Dendritic cell treated with granulocyte-macrophage colony-stimulating factor and Interleukin-4, amounts not matched to agents 40 ng/mL and 50 ng/mL, for 4 days (primary cell): ENCODE measurements at regions not wholly inside any gene's neighbourhood (a gene's known extent, or its start where the extent isn't known, plus 50 kb on each side); places are given as distances from the start of the nearest gene placed in this dataset.

Experiments
- H3K27ac Mint-ChIP-seq: one replicate; pipeline ENCODE4 v1.8.0; 2022; ENCODE audit warnings: mild to moderate bottlenecking, mixed read lengths
- H3K27me3 Mint-ChIP-seq: one replicate; pipeline ENCODE4 v1.8.0; 2022; ENCODE audit warnings: mild to moderate bottlenecking, mixed read lengths
- H3K36me3 Mint-ChIP-seq: one replicate; pipeline ENCODE4 v1.8.0; 2022; ENCODE audit warnings: low read depth, mixed read lengths
- H3K4me1 Mint-ChIP-seq: one replicate; pipeline ENCODE4 v1.8.0; 2022; ENCODE audit warnings: low read depth, mixed read lengths
- H3K4me3 Mint-ChIP-seq: one replicate; pipeline ENCODE4 v1.8.0; 2022; ENCODE audit warnings: mild to moderate bottlenecking, moderate library complexity, mixed read lengths
- H3K9me3 Mint-ChIP-seq: one replicate; pipeline ENCODE4 v1.8.0; 2022; ENCODE audit warnings: mixed read lengths
- intact Hi-C: fragments of 100-400 bp; cut with micrococcal nuclease; formaldehyde crosslinking; loops from one replicate; pipeline ENCODE4 v1.15.0; 2022

DNA sequence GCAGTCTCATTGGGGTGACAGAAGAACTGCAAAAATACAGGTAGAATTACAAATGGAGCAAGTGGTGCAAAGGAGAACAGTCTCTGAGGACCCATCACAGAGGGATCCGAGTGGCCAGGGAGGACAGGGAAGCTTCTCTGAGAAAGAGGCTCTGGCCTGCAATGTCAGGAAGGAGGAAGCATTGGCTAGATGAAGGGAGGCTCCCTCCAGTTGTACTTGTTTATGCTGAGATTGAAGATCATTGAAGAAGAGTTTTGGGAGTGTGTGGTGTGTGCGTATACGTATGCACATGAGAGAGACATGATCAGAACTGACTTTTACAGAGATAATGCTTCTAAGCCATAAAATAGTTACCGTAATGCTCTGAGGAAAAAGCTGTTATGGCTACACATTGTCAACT lies 274.7 kb upstream of the FZD8 start:
- H3K36me3 Mint-ChIP-seq, result no peaks in the 10 kb centered on the region
- H3K4me1 Mint-ChIP-seq, result no peaks in the 10 kb centered on the region
- H3K9me3 Mint-ChIP-seq, result no peaks in the 10 kb centered on the region
- H3K27me3 Mint-ChIP-seq, result no peaks in the 10 kb centered on the region
- no peak overlapping the region for H3K4me3 Mint-ChIP-seq
- H3K27ac Mint-ChIP-seq, result no peak overlapping the region
- intact Hi-C loops, result no loop called here

GRCh38 chr10:35913628-35914027 lies 271.5 kb upstream of the FZD8 start:
- no peak overlapping the region for H3K27ac Mint-ChIP-seq

DNA sequence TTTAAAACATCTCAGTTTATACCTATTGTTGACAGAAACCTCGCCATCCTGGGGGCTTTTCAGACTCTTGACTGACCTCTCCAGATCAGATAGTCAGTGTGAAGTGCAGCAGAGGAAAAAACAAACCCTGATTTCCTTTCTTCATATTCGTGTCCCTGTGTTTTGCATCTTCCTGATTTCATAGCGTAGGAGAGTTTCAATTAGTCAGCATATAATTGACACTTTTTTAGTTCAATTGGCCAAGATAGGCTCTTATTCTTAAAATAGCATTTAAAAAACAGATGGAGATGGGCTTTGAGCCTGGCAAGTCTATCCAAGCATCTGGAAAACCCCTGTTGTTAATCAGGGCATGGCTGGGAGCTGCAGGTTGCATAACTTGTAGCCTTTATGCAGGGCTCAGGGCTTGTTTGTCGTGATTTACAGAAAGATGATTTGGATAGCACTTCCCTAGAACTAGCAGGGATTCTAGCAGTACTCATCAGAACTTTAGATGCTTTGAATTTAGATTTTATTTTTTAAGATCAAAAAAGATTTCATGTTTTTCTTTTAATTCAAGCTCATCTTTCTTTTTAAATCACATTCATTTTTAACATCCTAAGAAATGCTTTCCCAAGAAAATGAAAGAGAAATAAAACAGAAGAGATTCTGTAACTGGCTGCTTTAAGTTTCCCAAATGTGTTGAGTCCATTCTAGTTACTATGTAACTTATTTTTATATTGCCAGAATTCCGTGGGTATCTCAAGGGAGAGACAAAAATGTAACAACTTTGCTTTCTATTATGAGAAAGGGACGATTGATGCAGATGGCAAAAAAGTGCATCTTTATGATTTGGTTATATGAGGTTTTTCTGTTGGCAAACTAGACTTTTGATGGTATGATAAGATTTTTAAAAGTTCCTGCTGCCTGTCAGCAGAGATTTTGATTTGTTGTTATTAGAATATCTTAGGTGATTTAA lies 270.8 kb upstream of the FZD8 start:
- intact Hi-C loops, result no loop called here
- Mint-ChIP-seq H3K36me3 (no peaks in the 10 kb centered on the region), H3K4me1 (no peaks in the 10 kb centered on the region), H3K27me3 (no peaks in the 10 kb centered on the region), H3K4me3 (no peak overlapping the region), H3K9me3 (no peaks in the 10 kb centered on the region), H3K27ac (no peak overlapping the region)

More at GRCh38 chr10:35913628-35914027, 271.5 kb upstream of the FZD8 start:
- intact Hi-C loops, result no loop called here
- no peaks in the 10 kb centered on the region for H3K27me3 Mint-ChIP-seq
- no peaks in the 10 kb centered on the region for H3K4me1 Mint-ChIP-seq
- no peaks in the 10 kb centered on the region for H3K36me3 Mint-ChIP-seq
- H3K4me3 Mint-ChIP-seq, result no peak overlapping the region
- no peaks in the 10 kb centered on the region for H3K9me3 Mint-ChIP-seq

DNA sequence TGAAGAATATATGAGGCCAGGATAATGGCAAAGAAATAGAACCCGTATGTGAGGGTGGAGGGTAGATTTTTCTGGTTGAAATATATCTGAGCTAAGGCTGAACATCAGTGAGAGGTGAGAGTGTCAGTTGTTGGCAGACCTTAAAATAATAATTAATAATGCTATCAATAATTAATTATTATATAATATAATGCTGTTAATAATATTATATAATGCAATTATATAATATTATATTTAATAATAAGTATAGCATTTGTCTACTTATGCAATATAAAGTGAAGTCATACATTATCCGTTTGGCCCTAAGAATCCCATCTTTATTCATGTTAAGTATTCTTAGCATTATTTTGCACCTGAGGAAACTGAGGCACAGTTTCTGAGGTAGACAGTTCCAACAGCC lies 269.9 kb upstream of the FZD8 start:
- intact Hi-C loops, result no loop called here
- no peaks in the 10 kb centered on the region for H3K9me3 Mint-ChIP-seq
- H3K27me3 Mint-ChIP-seq, result no peaks in the 10 kb centered on the region
- H3K4me1 Mint-ChIP-seq, result no peaks in the 10 kb centered on the region
- no peak overlapping the region for H3K27ac Mint-ChIP-seq
- no peaks in the 10 kb centered on the region for H3K36me3 Mint-ChIP-seq
- no peak overlapping the region for H3K4me3 Mint-ChIP-seq

DNA sequence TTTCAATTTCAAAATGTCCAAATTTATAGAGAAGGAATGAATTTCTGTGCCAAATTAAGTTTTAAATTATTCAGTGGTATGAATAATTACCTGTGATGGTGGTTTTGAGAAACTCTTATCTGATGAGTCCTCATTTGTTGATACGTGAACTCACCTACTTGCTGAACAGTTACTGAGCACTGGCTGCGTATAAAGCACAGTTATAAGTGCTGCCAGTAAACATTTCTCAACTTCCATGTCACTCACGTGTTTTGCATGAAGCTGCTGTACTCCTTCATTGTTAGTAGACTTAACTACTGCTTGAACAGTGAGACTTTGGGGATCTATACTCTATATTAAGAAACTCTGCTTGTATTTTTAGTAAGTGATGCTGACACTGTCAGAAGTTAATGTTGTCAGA lies 269.1 kb upstream of the FZD8 start:
- H3K4me3 Mint-ChIP-seq, result no peak overlapping the region
- no peaks in the 10 kb centered on the region for H3K27me3 Mint-ChIP-seq
- intact Hi-C loops, result no loop called here
- H3K27ac Mint-ChIP-seq, result no peak overlapping the region
- no peaks in the 10 kb centered on the region for H3K36me3 Mint-ChIP-seq
- H3K9me3 Mint-ChIP-seq, result no peaks in the 10 kb centered on the region
- no peaks in the 10 kb centered on the region for H3K4me1 Mint-ChIP-seq

GRCh38 chr10:35910234-35910633 lies 268.1 kb upstream of the FZD8 start:
- no peak overlapping the region for H3K4me3 Mint-ChIP-seq
- no peak overlapping the region for H3K27ac Mint-ChIP-seq
- H3K4me1 Mint-ChIP-seq, result no peaks in the 10 kb centered on the region
- intact Hi-C loops, result no loop called here
- H3K36me3 Mint-ChIP-seq, result no peaks in the 10 kb centered on the region
- H3K9me3 Mint-ChIP-seq, result no peaks in the 10 kb centered on the region
- no peaks in the 10 kb centered on the region for H3K27me3 Mint-ChIP-seq

- Mint-ChIP-seq H3K36me3 (no peaks in the 10 kb centered on the region), H3K9me3 (no peaks in the 10 kb centered on the region), H3K27me3 (no peaks in the 10 kb centered on the region), H3K4me1 (no peaks in the 10 kb centered on the region), H3K4me3 (no peak overlapping the region), H3K27ac (no peak overlapping the region)
- intact Hi-C loops, result no loop called here
Measured at GRCh38 chr10:35909121-35909720, 267.1 kb upstream of the FZD8 start.

DNA sequence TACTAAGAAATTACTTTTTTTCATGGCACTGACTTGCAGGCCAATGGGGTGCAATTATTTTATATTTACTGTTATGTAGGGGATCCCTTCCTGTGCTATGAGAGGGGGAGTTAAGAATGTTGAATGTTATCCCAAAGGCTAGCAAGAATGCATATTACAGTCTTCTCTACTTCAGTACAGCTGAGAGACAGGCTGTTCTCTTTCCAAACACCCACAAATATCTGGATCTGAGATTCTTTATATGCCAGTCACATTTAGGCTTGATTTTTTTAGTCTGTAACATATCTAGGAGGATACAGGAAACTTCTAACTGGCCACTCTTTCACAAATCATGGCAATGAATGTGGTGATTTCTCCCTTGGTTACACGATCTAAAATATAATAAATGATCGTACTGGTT lies 266.4 kb upstream of the FZD8 start:
- H3K9me3 Mint-ChIP-seq, result no peaks in the 10 kb centered on the region
- intact Hi-C loops, result no loop called here
- no peaks in the 10 kb centered on the region for H3K4me1 Mint-ChIP-seq
- H3K27me3 Mint-ChIP-seq, result no peaks in the 10 kb centered on the region
- no peaks in the 10 kb centered on the region for H3K36me3 Mint-ChIP-seq
- no peak overlapping the region for H3K27ac Mint-ChIP-seq
- no peak overlapping the region for H3K4me3 Mint-ChIP-seq

DNA sequence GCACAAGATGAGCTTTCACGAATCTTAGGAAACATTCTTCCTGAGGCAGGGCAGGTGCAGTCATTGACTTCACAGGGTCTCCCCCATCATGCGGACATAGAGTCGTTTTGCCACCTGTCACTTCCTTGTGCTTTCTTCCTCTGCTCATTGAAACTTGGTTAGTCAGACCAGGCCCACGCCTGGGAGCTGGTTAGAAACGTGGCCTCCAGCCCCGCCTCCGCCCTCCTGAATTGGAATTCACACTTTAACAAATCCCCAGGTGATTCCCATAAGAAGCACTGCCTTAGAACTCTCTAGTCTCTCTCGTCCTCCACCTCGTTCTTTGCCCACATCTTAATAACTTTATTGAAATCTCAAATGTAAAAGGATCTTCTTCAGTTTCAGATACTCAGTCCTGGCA lies 265.5 kb upstream of the FZD8 start:
- H3K9me3 Mint-ChIP-seq, result no peaks in the 10 kb centered on the region
- no peaks in the 10 kb centered on the region for H3K36me3 Mint-ChIP-seq
- H3K4me3 Mint-ChIP-seq, result no peak overlapping the region
- no peak overlapping the region for H3K27ac Mint-ChIP-seq
- intact Hi-C loops, result no loop called here
- H3K27me3 Mint-ChIP-seq, result no peaks in the 10 kb centered on the region
- H3K4me1 Mint-ChIP-seq, result no peaks in the 10 kb centered on the region

DNA sequence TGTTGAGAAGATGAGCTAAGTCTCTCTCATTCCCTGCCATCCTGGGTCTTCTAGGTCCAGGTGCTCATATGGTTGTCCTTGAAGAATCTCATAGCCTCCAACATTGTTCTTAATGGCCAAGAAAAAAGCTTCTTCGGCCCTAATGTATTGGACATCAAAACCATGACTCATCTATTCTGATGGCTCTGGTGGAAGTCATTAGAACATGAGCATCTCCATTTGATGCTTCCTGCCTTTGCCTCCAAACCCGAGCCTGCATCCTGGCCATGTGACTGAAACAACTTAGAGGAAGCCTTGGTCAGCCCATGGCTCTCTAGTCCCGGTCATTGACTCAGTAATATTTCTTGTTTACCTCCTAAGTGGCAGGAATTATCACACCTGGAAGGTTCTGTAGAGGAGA lies 264.1 kb upstream of the FZD8 start:
- H3K4me1 Mint-ChIP-seq, result no peaks in the 10 kb centered on the region
- intact Hi-C loops, result no loop called here
- H3K4me3 Mint-ChIP-seq, result no peak overlapping the region
- H3K36me3 Mint-ChIP-seq, result no peaks in the 10 kb centered on the region
- H3K9me3 Mint-ChIP-seq, result no peaks in the 10 kb centered on the region
- H3K27me3 Mint-ChIP-seq, result no peaks in the 10 kb centered on the region
- H3K27ac Mint-ChIP-seq, result no peak overlapping the region

GRCh38 chr10:35903021-35903420 lies 260.9 kb upstream of the FZD8 start:
- no peaks in the 10 kb centered on the region for H3K36me3 Mint-ChIP-seq
- no peaks in the 10 kb centered on the region for H3K27me3 Mint-ChIP-seq
- no peak overlapping the region for H3K27ac Mint-ChIP-seq
- H3K4me1 Mint-ChIP-seq, result no peaks in the 10 kb centered on the region
- no peaks in the 10 kb centered on the region for H3K9me3 Mint-ChIP-seq
- intact Hi-C loops, result no loop called here
- H3K4me3 Mint-ChIP-seq, result no peak overlapping the region

DNA sequence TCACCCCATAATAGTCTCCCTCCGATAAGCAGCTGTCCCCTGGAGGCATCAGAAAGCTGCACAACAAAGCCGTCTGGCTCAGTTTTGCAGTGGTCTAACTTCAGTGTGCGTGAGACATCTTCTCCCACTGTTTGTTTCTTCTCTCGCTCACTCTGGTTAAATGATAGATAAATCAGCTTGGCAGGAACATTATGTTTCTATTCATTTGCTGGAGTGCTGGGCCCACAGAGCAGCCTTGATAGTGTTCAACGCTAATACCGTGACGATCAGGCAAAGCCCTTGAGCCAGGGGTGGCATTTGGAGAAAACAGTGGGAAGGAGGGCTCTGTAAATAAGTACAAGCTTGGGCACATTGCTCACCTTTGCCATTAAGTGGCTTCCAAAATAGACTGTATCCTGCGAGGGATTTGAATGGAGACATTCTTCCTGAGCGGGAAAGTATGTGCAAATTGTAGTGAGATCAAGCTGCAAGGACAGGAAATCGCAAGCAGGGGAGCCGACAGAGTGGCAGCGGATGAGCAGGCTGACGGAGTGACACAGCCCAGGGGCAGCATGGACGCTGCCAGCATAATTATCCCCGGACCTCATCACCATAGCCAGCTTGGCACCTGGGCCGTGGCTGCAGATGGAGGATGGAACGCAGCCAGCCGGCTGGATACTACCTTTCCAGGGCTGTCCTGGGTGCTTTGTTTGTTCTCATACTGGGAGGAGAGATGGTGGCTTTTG lies 256.8 kb upstream of the FZD8 start:
- Mint-ChIP-seq H3K4me3 (no peak overlapping the region), H3K4me1 (no peaks in the 10 kb centered on the region), H3K9me3 (no peaks in the 10 kb centered on the region), H3K27me3 (no peaks in the 10 kb centered on the region), H3K27ac (no peak overlapping the region), H3K36me3 (no peaks in the 10 kb centered on the region)
- intact Hi-C loops, result no loop called here

GRCh38 chr10:35896001-35896400 lies 253.9 kb upstream of the FZD8 start:
- Mint-ChIP-seq H3K9me3 (no peaks in the 10 kb centered on the region), H3K27ac (no peak overlapping the region), H3K4me3 (no peak overlapping the region), H3K27me3 (no peaks in the 10 kb centered on the region), H3K4me1 (no peaks in the 10 kb centered on the region), H3K36me3 (no peaks in the 10 kb centered on the region)
- intact Hi-C loops, result no loop called here

- H3K27me3 Mint-ChIP-seq, result no peaks in the 10 kb centered on the region
- no peak overlapping the region for H3K27ac Mint-ChIP-seq
Measured at GRCh38 chr10:35895331-35895730, 253.2 kb upstream of the FZD8 start.

More at GRCh38 chr10:35895331-35895730, 253.2 kb upstream of the FZD8 start:
- Mint-ChIP-seq H3K9me3 (no peaks in the 10 kb centered on the region), H3K36me3 (no peaks in the 10 kb centered on the region), H3K4me3 (no peak overlapping the region), H3K4me1 (no peaks in the 10 kb centered on the region)
- intact Hi-C loops, result no loop called here
